ENCODE measurements at regions not wholly inside any gene's neighbourhood (a gene's known extent, or its start where the extent isn't known, plus 50 kb on each side); places are given as distances from the start of the nearest gene placed in this dataset.

DNA sequence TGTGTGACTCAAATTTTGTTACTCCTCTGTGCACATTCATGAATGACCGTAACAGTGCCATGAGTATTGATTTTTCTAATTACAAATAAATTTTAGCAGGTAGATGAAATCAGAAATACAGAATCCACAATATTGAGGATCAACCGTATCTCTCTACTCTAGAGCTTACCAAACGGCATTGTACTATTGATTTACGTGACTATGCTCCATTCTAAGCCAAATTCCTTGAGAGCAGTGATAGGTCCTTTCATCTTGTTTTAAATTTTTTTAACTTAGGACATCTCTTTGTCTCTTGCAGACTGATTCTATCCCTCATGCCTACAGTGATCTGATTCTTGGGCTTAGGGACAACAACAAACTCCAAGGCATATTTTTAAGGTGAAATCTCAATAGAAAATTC, 172.3 kb upstream of the C1QTNF7 start:
- TF ChIP-seq, protein P1, sequence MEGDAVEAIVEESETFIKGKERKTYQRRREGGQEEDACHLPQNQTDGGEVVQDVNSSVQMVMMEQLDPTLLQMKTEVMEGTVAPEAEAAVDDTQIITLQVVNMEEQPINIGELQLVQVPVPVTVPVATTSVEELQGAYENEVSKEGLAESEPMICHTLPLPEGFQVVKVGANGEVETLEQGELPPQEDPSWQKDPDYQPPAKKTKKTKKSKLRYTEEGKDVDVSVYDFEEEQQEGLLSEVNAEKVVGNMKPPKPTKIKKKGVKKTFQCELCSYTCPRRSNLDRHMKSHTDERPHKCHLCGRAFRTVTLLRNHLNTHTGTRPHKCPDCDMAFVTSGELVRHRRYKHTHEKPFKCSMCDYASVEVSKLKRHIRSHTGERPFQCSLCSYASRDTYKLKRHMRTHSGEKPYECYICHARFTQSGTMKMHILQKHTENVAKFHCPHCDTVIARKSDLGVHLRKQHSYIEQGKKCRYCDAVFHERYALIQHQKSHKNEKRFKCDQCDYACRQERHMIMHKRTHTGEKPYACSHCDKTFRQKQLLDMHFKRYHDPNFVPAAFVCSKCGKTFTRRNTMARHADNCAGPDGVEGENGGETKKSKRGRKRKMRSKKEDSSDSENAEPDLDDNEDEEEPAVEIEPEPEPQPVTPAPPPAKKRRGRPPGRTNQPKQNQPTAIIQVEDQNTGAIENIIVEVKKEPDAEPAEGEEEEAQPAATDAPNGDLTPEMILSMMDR (IDR thresholded peaks at IDR 0.05) = no peak
- H3K4me2 ChIP-seq (replicated peaks; ENCODE audit: extremely low read depth, low read length, poor library complexity, severe bottlenecking) = no peak overlapping the region
- H3K36me3 Mint-ChIP-seq = peaks cover 3 to 4% of the 10 kb centered on the region in 2 donors
- no peak overlapping the region for H3K27ac ChIP-seq (ENCODE audit: low read depth in 1 of 2, low read length in 2 of 2)
- no peak overlapping the region for H3K4me3 Mint-ChIP-seq
- H4K20me1 ChIP-seq (ENCODE audit: insufficient read depth, low read length) = no peaks in the 10 kb centered on the region
- peaks cover 0 to 1% (median 0%) of the 10 kb centered on the region in 3 donors for H3K27me3 Mint-ChIP-seq (ENCODE audit: low read depth in 3 of 3)
- H3K4me1 Mint-ChIP-seq = peaks cover 32% of the 10 kb centered on the region
- no peaks in the 10 kb centered on the region for H3K27me3 ChIP-seq (ENCODE audit: control insufficient read depth in 2 of 2, insufficient read depth in 2 of 2, low read length in 2 of 2)
- no peak overlapping the region for H2AFZ ChIP-seq (ENCODE audit: insufficient read depth, low read depth, low read length, poor library complexity, severe bottlenecking)
- no CpG with 5 or more reads among the region's 4 CpGs for WGBS (ENCODE audit: insufficient coverage)
- no peaks in the 10 kb centered on the region for H3K36me3 ChIP-seq (replicated peaks in 1 of 2; ENCODE audit: control insufficient read depth in 1 of 2, insufficient read depth in 2 of 2, low read length in 2 of 2)
- H3K9me3 ChIP-seq (replicated peaks in 1 of 2; ENCODE audit: control insufficient read depth in 1 of 2, insufficient read depth in 1 of 2, low read length in 2 of 2) = no peaks in the 10 kb centered on the region
- no peak for DNase-seq
- H3K4me3 ChIP-seq (replicated peaks in 1 of 3; ENCODE audit: low read depth in 2 of 3, low read length in 3 of 3) = no peak overlapping the region
- no peak overlapping the region for H3K9ac ChIP-seq (ENCODE audit: insufficient read depth, low read length, poor library complexity, severe bottlenecking)
- peaks cover 26 to 29% of the 10 kb centered on the region in 2 donors for H3K4me1 ChIP-seq (ENCODE audit: control insufficient read depth in 1 of 2, insufficient read depth in 2 of 2, low read length in 2 of 2)
- H3K27ac Mint-ChIP-seq = peak overlapping the region in 4 of 7 donors; percentile 11 to 95 (median 80)
- intact Hi-C loops (cut with micrococcal nuclease) = no loop called here
- no peaks in the 10 kb centered on the region for H3K79me2 ChIP-seq (ENCODE audit: insufficient read depth, low read length)
- H3K9me3 Mint-ChIP-seq = peaks cover 0 to 4% (median 0%) of the 10 kb centered on the region in 7 donors

DNA sequence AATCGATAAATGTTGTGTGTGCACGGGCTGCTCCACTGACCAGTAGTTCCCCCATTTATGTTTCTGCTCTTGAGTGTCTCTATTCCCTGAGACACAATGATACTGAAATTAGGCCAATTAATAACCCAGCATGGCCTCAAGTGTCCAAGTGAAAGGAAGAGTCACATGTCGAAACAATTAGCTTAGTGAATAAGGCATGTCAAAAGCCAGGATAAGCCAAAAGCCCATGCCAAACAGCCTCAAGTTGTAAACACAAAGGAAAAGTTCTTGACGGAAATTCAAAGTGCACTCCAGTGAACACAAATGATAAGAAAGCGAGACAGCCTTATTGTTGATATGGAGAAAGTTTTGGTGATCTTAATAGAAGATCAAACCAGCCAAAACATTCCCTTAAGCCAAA, 167.1 kb upstream of the C1QTNF7 start:
- H3K4me1 ChIP-seq (ENCODE audit: control insufficient read depth in 1 of 2, insufficient read depth in 2 of 2, low read length in 2 of 2) = peaks cover under 1% of the 10 kb centered on the region in 2 donors
- no peak overlapping the region for H3K4me3 ChIP-seq (replicated peaks in 1 of 3; ENCODE audit: low read depth in 2 of 3, low read length in 3 of 3)
- no peak overlapping the region for H3K4me2 ChIP-seq (replicated peaks; ENCODE audit: extremely low read depth, low read length, poor library complexity, severe bottlenecking)
- H4K20me1 ChIP-seq (ENCODE audit: insufficient read depth, low read length) = no peaks in the 10 kb centered on the region
- no peaks in the 10 kb centered on the region for H3K27me3 Mint-ChIP-seq (ENCODE audit: low read depth in 3 of 3)
- DNase-seq = no peak
- intact Hi-C loops (cut with micrococcal nuclease) = no loop called here
- no peak overlapping the region for H3K27ac Mint-ChIP-seq
- H3K9me3 ChIP-seq (replicated peaks in 1 of 2; ENCODE audit: control insufficient read depth in 1 of 2, insufficient read depth in 1 of 2, low read length in 2 of 2) = peaks cover 0 to 8% of the 10 kb centered on the region in 2 donors
- no peaks in the 10 kb centered on the region for H3K79me2 ChIP-seq (ENCODE audit: insufficient read depth, low read length)
- TF ChIP-seq, protein P1 (IDR thresholded peaks at IDR 0.05) = no peak
- H3K36me3 Mint-ChIP-seq = peaks cover 4 to 7% of the 10 kb centered on the region in 2 donors
- H3K9ac ChIP-seq (ENCODE audit: insufficient read depth, low read length, poor library complexity, severe bottlenecking) = no peak overlapping the region
- no peak overlapping the region for H3K27ac ChIP-seq (ENCODE audit: low read depth in 1 of 2, low read length in 2 of 2)
- no peak overlapping the region for H2AFZ ChIP-seq (ENCODE audit: insufficient read depth, low read depth, low read length, poor library complexity, severe bottlenecking)
- H3K36me3 ChIP-seq (replicated peaks in 1 of 2; ENCODE audit: control insufficient read depth in 1 of 2, insufficient read depth in 2 of 2, low read length in 2 of 2) = no peaks in the 10 kb centered on the region
- H3K9me3 Mint-ChIP-seq = peaks cover 6 to 14% (median 7%) of the 10 kb centered on the region in 7 donors
- H3K4me3 Mint-ChIP-seq = no peak overlapping the region
- peaks cover 5% of the 10 kb centered on the region for H3K4me1 Mint-ChIP-seq
- WGBS (ENCODE audit: insufficient coverage) = 100% methylated on average over 2 of the region's 5 CpGs
- no peaks in the 10 kb centered on the region for H3K27me3 ChIP-seq (ENCODE audit: control insufficient read depth in 2 of 2, insufficient read depth in 2 of 2, low read length in 2 of 2)

Measured in CD14-positive monocyte (primary cell).